IgD-negative memory B cell (primary cell): ENCODE measurements at regions not wholly inside any gene's neighbourhood (a gene's known extent, or its start where the extent isn't known, plus 50 kb on each side); places are given as distances from the start of the nearest gene placed in this dataset.

Source experiments
- H3K27ac Mint-ChIP-seq, 3 donors: one replicate each; pipeline ENCODE4 v1.8.0; 2020 to 2022; ENCODE audit warnings: mild to moderate bottlenecking in 3 of 3, mixed read lengths in 3 of 3, moderate library complexity in 1 of 3
- H3K27me3 Mint-ChIP-seq: one replicate; pipeline ENCODE4 v1.8.0; 2021; ENCODE audit warnings: mixed read lengths
- H3K36me3 Mint-ChIP-seq: one replicate; pipeline ENCODE4 v1.8.0; 2020; ENCODE audit warnings: mild to moderate bottlenecking, mixed read lengths
- H3K4me1 Mint-ChIP-seq, 3 donors: one replicate each; pipeline ENCODE4 v1.8.0; 2020 to 2022; ENCODE audit warnings: mixed read lengths in 3 of 3, mild to moderate bottlenecking in 1 of 3
- H3K4me3 Mint-ChIP-seq, 4 donors: one replicate each; pipeline ENCODE4 v1.8.0; 2020 to 2022; ENCODE audit warnings: mild to moderate bottlenecking in 4 of 4, mixed read lengths in 4 of 4, moderate library complexity in 3 of 4
- H3K9me3 Mint-ChIP-seq, 3 donors: one replicate each; pipeline ENCODE4 v1.8.0; 2020 to 2021; ENCODE audit warnings: mixed read lengths in 3 of 3, mild to moderate bottlenecking in 1 of 3

DNA sequence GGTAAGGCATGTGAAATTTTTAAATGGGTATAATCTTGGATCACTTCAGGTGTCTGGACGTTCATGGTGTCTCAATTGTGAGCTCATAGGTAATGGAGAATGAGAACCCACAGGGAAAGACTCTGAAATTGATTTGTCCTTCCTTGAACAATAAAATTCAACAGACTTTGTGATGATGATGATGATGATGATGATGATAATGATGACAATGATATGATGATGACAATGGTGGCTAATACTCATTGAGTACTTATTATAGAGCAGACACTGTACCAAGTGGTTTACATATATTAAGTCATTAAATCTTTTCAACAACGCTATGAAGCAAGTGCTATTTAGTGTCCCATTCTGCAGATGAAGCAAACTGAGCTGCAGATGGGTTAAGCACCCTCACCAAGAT, 86.6 kb upstream of the BDNF start:
- Mint-ChIP-seq H3K9me3 (peaks cover 2 to 4% (median 3%) of the 10 kb centered on the region in 3 donors), H3K36me3 (no peaks in the 10 kb centered on the region), H3K4me1 (peaks cover 0 to 2% (median 0%) of the 10 kb centered on the region in 3 donors), H3K27me3 (peaks cover 1% of the 10 kb centered on the region), H3K4me3 (no peak overlapping the region), H3K27ac (no peak overlapping the region)

DNA sequence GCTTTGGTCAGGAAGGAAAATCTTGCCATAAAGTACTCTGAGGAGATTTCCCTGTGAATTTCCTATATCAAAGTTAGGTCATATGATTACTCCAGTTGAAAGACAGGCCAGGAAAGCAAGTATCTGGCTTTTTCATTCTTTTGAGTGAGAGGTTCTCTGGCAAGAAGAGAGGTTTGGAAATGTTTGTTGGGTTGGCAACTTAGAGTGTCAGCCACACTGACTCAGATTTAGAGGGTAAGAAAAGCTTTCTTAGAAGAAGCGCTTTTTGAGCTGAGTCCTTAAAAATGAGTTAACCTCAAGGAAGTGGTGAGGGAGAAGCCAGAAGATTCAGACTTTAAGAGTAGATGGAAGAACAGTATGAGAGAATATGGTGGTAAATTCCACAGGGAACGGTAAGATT, 86.1 kb upstream of the BDNF start:
- Mint-ChIP-seq H3K4me3 (no peak overlapping the region), H3K4me1 (peaks cover 0 to 2% (median 0%) of the 10 kb centered on the region in 3 donors), H3K27ac (no peak overlapping the region)

DNA sequence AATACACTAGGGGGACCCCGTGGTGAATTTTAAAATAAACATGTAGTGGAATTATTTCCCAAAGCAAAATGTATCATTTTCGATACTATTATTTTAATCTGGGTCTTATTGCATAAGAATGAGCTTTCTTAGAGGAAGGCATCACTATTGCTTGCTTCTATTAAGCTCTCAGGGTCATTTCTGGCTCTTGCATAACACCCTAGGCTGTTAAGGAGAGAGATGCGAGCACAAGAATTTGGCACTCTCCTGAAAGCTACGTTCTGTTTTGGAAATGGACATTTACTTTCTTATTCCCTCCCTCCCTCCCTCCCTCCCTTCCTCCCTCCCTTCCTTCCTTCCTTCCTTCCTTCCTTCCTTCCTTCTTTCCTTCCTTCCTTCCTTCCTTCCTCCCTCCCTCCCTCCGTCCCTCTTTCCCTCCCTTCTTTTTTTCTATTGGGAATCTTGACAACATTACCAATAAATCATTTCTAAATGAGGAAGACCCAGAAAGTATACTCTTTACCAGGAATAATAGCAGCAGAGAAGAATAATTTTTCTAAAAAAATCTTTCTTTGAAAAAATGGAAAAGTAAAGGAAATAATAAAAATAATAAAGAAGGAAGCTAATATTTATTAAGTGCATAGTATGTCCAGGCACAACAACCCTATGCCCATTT, 83.6 kb upstream of the BDNF start:
- H3K4me1 Mint-ChIP-seq, result peaks cover 0 to 2% (median 0%) of the 10 kb centered on the region in 3 donors
- H3K36me3 Mint-ChIP-seq, result peaks cover 2% of the 10 kb centered on the region
- peaks cover 3 to 7% (median 4%) of the 10 kb centered on the region in 3 donors for H3K9me3 Mint-ChIP-seq
- H3K27me3 Mint-ChIP-seq, result peaks cover 1% of the 10 kb centered on the region
- no peak overlapping the region for H3K27ac Mint-ChIP-seq
- H3K4me3 Mint-ChIP-seq, result no peak overlapping the region

More for the DNA sequence above, 86.1 kb upstream of the BDNF start:
- peaks cover 1% of the 10 kb centered on the region for H3K27me3 Mint-ChIP-seq
- H3K36me3 Mint-ChIP-seq, result no peaks in the 10 kb centered on the region
- H3K9me3 Mint-ChIP-seq, result peaks cover 2 to 4% (median 3%) of the 10 kb centered on the region in 3 donors

DNA sequence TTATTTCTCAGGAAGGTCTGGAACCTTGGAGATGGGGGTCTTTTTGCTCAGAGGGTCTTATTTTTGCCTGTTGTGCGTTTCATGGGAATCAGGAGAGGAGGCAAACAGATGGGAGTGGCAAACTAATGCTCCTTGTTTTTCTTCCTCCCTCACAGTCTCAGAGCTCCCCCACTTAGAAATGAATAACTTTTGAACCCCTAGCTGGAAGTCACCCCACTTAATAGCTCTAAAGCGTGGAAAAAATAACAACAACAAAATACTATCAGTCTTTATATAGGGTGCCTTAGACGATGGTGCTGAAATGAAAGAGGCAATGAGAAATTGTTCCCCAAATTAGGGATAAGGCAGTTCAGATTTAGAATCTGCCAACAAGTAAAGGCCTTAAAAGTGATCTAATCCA, 76.8 kb upstream of the BDNF start:
- Mint-ChIP-seq H3K36me3 (peaks cover 2% of the 10 kb centered on the region), H3K4me1 (no peaks in the 10 kb centered on the region), H3K27me3 (no peaks in the 10 kb centered on the region), H3K27ac (no peak overlapping the region), H3K4me3 (no peak overlapping the region), H3K9me3 (peaks cover 0 to 5% (median 0%) of the 10 kb centered on the region in 3 donors)

DNA sequence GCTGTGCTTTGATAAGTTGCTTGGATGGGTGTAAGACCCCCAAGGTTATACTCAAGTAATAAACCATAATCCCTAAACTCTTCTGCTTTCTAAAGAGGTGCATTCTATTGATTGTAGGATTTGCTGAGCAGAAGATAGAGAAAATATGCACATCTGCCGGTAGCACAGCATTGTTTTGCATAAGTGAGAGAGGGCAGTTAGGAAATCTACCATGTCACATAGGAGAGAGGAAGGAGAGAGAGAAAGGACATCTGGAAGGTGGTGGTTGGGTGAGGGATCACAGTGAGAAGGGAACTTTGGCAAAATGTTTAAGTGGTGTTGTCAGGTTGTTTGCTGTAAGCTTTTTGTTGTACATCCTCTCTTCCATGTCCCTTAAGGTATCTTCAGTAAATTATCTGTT, 73.6 kb upstream of the BDNF start:
- Mint-ChIP-seq H3K27ac (no peak overlapping the region), H3K9me3 (no peaks in the 10 kb centered on the region), H3K27me3 (peaks cover 3% of the 10 kb centered on the region), H3K4me3 (no peak overlapping the region), H3K36me3 (no peaks in the 10 kb centered on the region), H3K4me1 (no peaks in the 10 kb centered on the region)

DNA sequence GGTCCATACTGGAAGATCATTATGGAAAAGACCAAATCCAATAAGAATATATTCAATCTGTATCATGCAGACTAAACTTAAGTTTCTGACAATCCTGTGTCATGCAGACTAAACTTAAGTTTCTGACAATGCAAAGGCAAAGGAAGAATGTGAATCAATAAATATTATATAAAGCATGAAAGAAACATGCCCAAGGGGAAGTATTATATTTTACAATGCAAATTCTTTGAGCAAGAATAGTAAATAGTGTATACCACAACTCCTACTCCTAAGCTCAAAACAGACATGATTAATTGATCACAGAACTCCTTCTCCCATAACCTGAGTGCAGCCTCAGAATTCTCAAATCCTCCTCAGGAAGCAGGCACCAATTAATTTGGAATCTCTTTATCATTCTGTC, 71.3 kb upstream of the BDNF start:
- no peak overlapping the region for H3K27ac Mint-ChIP-seq
- H3K4me3 Mint-ChIP-seq, result no peak overlapping the region
- no peaks in the 10 kb centered on the region for H3K36me3 Mint-ChIP-seq
- no peaks in the 10 kb centered on the region for H3K4me1 Mint-ChIP-seq
- H3K9me3 Mint-ChIP-seq, result no peaks in the 10 kb centered on the region
- H3K27me3 Mint-ChIP-seq, result peaks cover 3% of the 10 kb centered on the region

DNA sequence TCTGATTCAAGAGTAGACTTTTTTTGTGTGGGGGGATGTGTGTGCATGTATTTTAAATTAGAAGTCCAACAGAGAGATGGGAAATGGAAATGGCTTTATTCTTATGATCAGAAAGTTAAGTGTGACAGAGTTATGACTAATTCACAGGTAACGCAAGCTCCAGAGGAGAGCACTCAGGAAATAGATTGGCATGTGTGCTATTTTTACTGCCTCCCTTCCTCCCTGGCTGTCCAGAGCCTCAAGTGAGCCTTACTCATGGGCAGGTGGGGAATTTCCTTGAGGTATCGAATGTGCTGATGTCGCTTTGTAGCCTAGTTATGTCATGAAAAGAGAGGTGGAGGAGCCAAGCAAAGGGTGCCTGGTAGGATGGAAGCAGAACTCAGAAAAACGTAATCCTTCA, 70.3 kb upstream of the BDNF start:
- Mint-ChIP-seq H3K36me3 (no peaks in the 10 kb centered on the region), H3K4me1 (no peaks in the 10 kb centered on the region), H3K27me3 (peaks cover 3% of the 10 kb centered on the region), H3K27ac (no peak overlapping the region), H3K4me3 (no peak overlapping the region), H3K9me3 (no peaks in the 10 kb centered on the region)

DNA sequence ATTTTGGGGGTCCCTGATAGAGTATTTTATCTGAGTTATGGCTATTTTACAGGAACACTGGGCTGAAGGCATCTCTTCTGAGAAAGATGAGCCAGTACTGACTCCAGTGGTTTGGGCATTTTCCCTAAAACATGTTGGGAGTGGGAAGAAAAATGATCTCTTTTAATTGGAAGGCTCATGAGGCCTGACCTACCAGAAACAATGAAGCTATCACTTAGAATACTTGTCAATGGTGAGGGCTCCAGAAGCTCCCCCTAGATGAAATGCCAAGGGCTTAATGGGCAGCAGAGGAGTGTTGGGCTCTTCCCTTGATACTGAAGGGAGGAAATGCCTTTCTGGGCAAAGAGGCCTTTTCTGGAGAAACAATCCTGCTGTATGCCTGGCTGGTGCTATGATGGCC, 63.5 kb upstream of the BDNF start:
- Mint-ChIP-seq H3K9me3 (peaks cover 0 to 2% (median 0%) of the 10 kb centered on the region in 3 donors), H3K36me3 (no peaks in the 10 kb centered on the region), H3K27me3 (no peaks in the 10 kb centered on the region), H3K4me3 (no peak overlapping the region), H3K27ac (no peak overlapping the region), H3K4me1 (no peaks in the 10 kb centered on the region)

DNA sequence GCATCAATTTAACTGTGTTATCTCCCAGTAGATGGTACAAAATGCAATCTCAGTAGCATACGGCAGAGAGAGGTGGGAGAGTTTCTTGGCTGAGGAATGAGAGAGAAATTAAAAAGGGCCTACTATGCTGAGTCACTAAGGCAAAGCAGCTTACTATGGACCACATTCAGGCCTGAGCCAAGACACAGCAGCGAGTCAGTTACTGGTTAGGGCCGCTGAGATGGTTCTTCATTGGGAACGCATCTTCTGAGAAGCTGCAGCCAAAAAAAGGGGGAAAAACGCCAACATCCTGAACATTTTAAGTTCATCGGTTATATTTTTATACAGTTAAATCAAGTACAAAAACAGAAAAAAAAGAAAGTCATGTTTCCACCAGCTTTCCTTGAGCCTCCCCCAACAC, 61.1 kb upstream of the BDNF start:
- no peaks in the 10 kb centered on the region for H3K4me1 Mint-ChIP-seq
- H3K27me3 Mint-ChIP-seq, result no peaks in the 10 kb centered on the region
- no peak overlapping the region for H3K27ac Mint-ChIP-seq
- no peak overlapping the region for H3K4me3 Mint-ChIP-seq
- H3K36me3 Mint-ChIP-seq, result no peaks in the 10 kb centered on the region
- peaks cover 0 to 2% (median 0%) of the 10 kb centered on the region in 3 donors for H3K9me3 Mint-ChIP-seq

DNA sequence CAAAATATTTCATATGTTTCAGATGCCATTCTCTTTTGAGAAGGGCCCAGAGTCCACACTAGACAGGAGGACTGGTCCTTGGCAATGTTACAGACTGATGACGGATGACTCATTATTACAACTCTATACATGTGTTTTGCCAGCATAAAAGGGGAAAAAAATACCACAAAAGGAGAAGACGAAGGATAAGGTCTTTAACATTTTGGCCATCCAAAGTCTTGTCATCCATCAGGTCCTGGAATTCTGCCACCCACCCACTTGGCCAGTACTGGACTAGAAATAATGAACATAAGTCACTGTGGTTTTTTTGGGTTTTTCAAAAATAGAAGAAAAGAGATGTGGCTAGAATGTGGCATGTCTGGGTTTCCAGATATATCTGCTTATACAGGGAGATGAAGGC, 57.7 kb upstream of the BDNF start:
- no peaks in the 10 kb centered on the region for H3K4me1 Mint-ChIP-seq
- peaks cover 0 to 2% (median 0%) of the 10 kb centered on the region in 3 donors for H3K9me3 Mint-ChIP-seq
- no peak overlapping the region for H3K4me3 Mint-ChIP-seq
- H3K27ac Mint-ChIP-seq, result no peak overlapping the region
- peaks cover 5% of the 10 kb centered on the region for H3K27me3 Mint-ChIP-seq
- H3K36me3 Mint-ChIP-seq, result no peaks in the 10 kb centered on the region

DNA sequence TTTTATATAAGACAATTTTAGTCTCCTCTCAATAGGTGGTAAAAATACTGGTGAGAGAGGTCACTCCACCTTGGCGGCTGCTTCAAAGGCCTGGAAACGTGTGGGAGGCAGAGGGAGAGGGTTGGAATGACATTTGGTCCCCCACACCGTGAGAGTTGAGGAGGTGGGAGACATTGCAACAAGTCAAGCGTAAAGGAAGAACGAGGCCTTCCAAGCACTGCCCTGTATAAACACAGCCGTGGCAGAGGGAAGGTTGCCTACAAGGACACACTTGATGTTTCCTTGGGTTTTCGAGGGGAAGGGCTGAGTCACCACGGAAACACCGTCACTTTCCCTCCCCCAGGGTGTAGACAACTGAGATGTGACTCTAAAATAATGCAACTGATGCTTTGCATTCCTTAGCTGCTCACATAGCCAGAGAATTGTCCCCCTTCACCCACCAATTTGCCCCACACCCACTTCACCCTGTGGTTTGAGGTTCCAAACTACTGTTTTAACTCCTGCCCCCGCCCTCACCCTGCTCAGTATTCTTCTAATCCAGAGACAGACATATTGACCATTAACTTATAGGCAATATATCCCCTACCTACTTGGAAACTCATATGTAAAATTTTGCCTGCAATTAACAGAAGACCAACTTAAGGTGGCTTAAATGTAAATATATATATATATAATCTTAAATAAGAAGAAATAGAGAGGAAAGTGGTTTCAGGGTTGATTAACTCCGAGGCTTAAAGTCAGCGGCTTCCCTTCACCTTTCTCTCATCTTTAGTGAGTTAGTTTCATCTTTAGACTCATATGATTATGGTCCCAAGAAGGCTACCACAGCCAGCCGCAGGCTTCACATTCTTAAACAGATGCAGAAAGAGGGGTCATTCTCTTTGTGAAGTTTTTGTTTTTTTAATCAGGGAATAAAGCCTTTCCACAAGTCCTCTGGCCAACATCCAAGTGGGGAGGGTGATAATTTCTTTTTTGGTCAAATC, 54.1 kb upstream of the BDNF start:
- H3K4me1 Mint-ChIP-seq, result no peaks in the 10 kb centered on the region
- no peak overlapping the region for H3K4me3 Mint-ChIP-seq
- peaks cover 5% of the 10 kb centered on the region for H3K27me3 Mint-ChIP-seq
- H3K36me3 Mint-ChIP-seq, result no peaks in the 10 kb centered on the region
- no peak overlapping the region for H3K27ac Mint-ChIP-seq
- peaks cover 0 to 4% (median 2%) of the 10 kb centered on the region in 3 donors for H3K9me3 Mint-ChIP-seq
